GM18511 (cell line): ENCODE measurements at regions not wholly inside any gene's neighbourhood (a gene's known extent, or its start where the extent isn't known, plus 50 kb on each side); places are given as distances from the start of the nearest gene placed in this dataset.

ENCODE experiments used
- ATAC-seq: cut with Tn5 transposase; IDR thresholded peaks from one replicate; pipeline ENCODE4 v1.9.1; 2021; ENCODE audit warnings: mild to moderate bottlenecking, moderate library complexity; ENCODE audit not compliant: unreplicated experiment

DNA sequence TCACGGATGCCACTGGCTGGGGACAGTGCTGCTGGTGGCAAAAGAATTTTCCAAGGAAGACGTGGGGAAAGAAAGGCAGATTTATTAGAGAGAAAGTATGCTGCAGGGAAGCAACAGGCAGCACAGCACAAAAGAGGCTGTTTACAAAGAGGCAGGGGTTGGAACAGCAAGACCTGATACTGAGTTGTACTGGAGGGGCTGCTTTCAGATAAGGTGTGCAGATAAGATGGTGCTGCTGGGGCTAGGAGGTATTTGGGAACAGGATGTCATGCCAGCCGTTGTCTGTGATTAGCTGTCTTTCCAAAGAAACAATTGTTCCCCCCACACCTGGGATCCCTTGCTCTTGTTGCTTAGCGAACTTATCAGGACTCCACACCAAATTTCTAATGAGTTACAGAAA, 2023.3 kb upstream of the PCDH20 start:
- ATAC-seq = no peak

DNA sequence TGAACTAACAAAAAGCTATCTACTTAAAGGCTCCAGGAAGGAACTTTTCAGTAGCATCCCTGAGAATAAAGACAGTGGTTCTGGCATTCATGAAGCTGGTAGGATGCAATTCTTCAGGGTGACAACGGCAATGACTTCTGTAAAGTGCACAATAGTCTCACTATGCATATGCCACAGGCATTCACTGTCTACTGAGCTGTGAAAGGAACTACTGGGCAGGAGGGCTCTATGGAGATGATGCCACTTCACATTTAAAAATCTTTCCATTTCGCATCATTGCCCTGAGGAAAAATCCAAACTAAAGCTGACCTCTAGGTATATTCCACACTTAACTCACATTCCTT, 2020.6 kb upstream of the PCDH20 start:
- no peak for ATAC-seq

DNA sequence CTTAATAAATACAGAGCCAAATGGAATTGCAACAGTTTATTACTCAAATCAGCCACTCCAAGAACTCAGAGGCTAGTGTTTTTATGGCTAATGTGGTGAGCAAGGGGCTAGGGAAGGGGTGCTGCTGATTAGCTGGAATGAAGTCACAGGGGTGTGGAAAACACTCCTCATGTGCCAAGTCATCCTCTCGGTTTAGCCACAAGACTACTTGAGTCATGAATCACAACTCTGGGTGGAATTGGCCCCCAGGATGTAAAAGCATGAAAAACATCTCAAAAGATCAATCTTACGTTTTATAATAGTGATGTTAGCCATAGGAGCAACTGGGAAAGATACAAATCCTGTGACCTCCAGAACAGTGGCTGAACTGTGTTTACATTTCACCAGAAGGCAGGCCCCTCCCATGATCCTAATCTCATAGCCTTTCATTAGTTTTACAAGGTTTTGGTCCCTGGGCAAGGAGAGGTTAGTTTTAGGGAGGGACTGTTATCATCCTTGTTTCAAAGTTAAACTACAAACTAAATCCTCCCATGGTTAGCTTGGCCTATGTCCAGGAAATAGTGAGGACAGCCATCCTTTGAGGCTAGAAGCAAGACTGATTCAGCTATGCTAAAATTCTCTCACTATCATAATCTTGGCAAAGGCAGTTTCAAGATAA, 2020.1 kb upstream of the PCDH20 start:
- no peak for ATAC-seq

- no peak for ATAC-seq
Measured at GRCh38 chr13:63433546-63434150, 2018.0 kb upstream of the PCDH20 start.

GRCh38 chr13:63427170-63427569, 2011.5 kb upstream of the PCDH20 start:
- ATAC-seq = no peak

GRCh38 chr13:63425131-63425530, 2009.5 kb upstream of the PCDH20 start:
- no peak for ATAC-seq

GRCh38 chr13:63421123-63421522, 2005.5 kb upstream of the PCDH20 start:
- no peak for ATAC-seq

DNA sequence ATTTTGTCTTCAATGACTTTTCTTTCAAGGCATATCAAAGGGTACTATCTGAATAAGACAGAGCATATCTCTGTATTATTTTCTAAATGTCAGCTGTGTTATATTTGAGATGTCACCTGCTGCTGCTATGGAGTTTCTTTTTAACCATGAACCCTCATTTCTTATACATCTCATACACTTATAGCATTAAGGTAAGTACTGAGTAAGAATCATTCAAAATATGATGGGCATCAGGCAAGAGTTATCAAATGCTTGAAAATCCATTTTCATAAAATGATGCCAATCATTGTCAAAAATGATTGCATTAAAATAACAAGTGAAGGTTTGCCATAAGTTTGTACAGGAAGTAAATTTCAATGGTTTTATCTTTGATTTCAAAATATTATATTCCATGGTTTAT, 2005.0 kb upstream of the PCDH20 start:
- no peak for ATAC-seq

DNA sequence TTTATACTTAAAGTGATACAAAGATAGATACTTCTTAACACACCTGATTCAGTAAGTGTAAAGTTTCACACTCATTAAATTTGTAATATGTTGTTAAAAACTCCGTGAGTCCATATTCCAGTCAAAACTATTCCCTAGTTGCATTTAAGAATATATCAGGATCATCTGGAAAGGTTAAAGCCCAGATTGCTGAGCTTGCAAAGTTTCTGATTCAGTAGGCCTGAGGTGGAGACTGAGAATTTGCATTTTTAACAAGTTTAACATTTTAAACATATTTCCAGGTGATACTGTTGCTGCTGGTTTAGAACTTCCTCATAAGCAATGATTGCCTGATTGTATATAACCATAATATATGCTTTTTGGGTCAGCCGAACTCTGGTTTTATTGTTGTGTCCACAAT, 1998.6 kb upstream of the PCDH20 start:
- no peak for ATAC-seq

- no peak for ATAC-seq
Measured at GRCh38 chr13:63409791-63410351, 1994.2 kb upstream of the PCDH20 start.

GRCh38 chr13:63408331-63409189, 1992.9 kb upstream of the PCDH20 start:
- no peak for ATAC-seq

GRCh38 chr13:63403733-63404132, 1988.1 kb upstream of the PCDH20 start:
- ATAC-seq = no peak

GRCh38 chr13:63396746-63397145, 1981.1 kb upstream of the PCDH20 start:
- no peak for ATAC-seq

DNA sequence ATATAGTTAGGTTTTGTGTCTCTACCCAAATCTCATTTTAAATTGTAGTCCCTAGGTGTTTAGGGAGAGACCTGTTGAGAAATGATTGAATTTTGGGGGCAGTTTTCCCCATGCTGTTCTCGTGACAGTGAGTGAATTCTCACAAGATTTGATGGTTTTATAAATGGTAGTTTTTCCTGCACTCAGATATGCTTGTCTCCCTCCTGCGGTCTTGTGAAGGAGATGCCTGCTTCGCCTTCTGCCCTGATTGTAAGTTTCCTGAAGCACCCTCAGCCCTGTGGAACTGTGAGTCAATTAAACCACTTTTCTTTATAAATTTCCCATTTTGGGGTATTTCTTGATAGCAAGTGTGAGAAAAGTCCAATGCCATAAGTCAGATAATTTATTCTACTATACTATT, 1977.5 kb upstream of the PCDH20 start:
- no peak for ATAC-seq

- ATAC-seq = no peak
Measured at GRCh38 chr13:63389756-63390155, 1974.1 kb upstream of the PCDH20 start.

DNA sequence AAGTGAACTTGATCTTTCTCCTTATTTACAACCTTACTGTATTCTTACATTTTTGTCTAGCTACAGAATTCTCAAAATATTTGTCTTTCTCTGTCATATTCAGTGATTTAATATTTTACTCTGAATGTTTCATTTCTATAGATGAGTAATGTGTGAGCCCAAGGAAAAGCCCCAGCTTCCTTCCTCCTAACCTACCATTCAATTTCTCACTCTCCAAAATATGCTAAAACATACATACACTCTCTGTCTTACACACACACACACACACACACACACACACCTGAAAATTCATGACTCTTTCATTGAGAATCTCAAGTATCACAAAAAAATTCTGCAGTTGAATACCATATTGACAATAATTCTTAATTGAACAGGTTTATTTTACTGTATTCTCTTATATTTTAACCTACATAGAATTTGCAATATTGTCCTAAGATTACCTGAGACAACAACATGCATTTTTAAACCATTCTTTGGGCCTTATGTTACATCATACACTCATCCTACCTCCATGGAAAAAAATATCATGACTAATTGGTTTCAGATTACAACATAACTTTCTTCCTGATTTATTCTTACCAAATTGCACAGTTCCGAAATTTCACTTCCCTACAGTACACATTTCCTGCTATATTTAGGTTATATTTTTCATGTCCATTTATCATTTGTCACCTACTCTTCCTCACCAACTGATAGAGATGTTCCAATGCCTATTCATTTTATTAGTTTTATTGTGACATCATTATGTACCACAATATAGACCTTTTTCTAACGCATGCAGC, 1965.6 kb upstream of the PCDH20 start:
- no peak for ATAC-seq

DNA sequence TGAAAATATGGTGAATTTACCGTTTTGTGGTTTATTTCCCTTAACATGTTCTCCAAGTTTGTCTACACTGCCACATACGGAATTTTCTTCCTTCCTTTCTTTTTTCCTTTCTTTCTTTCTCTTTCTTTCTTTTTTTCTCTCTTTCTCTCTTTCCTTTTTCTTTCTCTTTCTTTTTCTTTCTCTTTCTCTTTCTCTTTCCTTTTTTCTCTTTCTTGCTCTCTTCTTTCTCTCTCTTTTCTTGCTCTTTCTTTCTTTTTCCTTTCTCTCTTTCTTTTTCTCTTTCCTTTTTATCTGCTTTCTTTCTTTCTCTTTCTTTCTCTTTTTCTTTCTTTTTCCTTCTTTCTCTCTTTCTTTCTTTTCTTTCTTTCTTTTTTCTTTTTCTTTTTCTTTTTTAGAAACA, 1962.3 kb upstream of the PCDH20 start:
- ATAC-seq = no peak

GRCh38 chr13:63370101-63370500, 1954.5 kb upstream of the PCDH20 start:
- no peak for ATAC-seq

DNA sequence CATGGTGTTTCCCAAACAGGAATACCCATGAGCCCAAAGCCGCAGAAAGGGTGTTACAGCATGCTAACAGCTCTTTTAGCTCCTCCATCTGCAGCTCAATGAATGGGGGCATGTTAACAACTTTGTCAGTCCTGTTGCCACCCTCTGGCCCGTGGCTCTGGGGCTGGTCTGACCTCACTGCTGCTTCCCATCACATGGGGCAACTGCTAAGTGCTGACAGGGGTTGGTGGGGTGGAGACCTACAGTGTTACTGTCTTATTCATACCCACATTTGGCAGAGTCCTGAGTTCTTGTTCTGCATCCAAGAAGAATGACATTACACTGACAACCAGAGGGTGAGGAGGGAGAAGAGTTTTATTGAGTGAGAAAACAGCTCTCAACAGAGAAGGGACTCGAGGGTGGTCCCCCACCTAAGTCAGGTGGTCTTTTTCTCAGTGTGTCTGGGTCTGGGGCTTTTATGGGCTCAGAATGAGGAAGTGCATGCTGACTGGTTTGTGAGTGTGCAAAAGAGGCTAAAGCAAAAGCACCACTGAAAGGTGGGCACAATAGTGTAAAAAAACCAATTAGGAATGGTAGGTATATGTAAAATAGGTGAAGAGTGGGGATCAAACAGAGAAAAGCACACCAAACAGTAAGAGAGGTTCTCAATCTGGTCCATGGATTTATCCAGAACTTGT, 1952.0 kb upstream of the PCDH20 start:
- no peak for ATAC-seq

- ATAC-seq = no peak
Measured at GRCh38 chr13:63364159-63364558, 1948.5 kb upstream of the PCDH20 start.

DNA sequence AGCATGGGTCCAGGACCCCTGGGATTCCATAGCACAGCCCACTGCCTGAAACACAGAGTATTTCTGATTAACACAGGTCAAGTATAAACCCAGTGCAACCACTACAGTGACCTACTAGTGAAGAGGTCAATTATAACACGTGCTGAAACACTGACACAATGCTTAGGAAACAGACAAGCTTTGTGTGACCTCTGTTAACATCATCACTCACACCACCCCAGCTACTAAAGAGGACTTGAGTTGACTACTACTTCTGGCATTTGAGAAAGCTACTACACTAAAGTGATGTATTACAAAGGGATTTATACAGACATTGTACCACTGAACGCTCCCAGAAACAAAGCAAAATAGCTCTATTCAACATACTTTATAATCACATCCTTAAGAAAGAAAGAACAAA, 1935.9 kb upstream of the PCDH20 start:
- no peak for ATAC-seq
